Panc1 (cell line): ENCODE measurements at regions not wholly inside any gene's neighbourhood (a gene's known extent, or its start where the extent isn't known, plus 50 kb on each side); places are given as distances from the start of the nearest gene placed in this dataset.

Source experiments
- ATAC-seq: fragments of 200-7000 bp; cut with Tn5 transposase; 2 replicates; pipeline ENCODE4 v1.9.1; 2020; ENCODE audit warnings: mild to moderate bottlenecking, moderate library complexity
- BruUV-seq: library from RNA; stranded (reverse); fragments of 400-500 nt; replicated peaks from 2 replicates; lab custom pipeline; 2021; lab: Mats Ljungman, UMichigan
- CTCF ChIA-PET: fragments of 300-600 bp; sonication (Branson Sonifier 250); formaldehyde crosslinking; loops from one replicate; lab custom pipeline; 2022; ENCODE audit warnings: antibody characterized with exemption; lab: Charles Lee
- POLR2A ChIA-PET: fragments of 300-600 bp; sonication (Branson Sonifier 250); formaldehyde crosslinking; loops from one replicate; lab custom pipeline; 2022; ENCODE audit warnings: antibody characterized with exemption; lab: Charles Lee
- DNase-seq: peaks from one replicate; pipeline ENCODE4 v3.0.0-alpha.2; 2010; ENCODE audit warnings: low read depth, low spot score
- H3K27ac ChIP-seq: 2 replicates; pipeline ENCODE4 v1.5.1; 2011; ENCODE audit warnings: mild to moderate bottlenecking, low read length, inconsistent platforms
- H3K27me3 ChIP-seq: fragments of 200-500 bp; sonication (Bioruptor generic); 2 replicates; pipeline ENCODE4 v1.6.0; 2014; ENCODE audit warnings: low read length, inconsistent platforms; ENCODE audit not compliant: control insufficient read depth, insufficient read depth
- H3K36me3 ChIP-seq: fragments of 200-500 bp; sonication (Bioruptor generic); 2 replicates; pipeline ENCODE4 v1.5.1; 2014; ENCODE audit warnings: inconsistent platforms, mild to moderate bottlenecking, low read length, moderate library complexity; ENCODE audit not compliant: control insufficient read depth, insufficient read depth
- H3K4me1 ChIP-seq: 2 replicates; pipeline ENCODE4 v1.5.1; 2011; ENCODE audit warnings: inconsistent platforms, mild to moderate bottlenecking, low read length, moderate library complexity; ENCODE audit not compliant: control insufficient read depth, insufficient read depth
- H3K4me3 ChIP-seq, 2 experiments: 2 replicates each; pipeline ENCODE4 v1.5.1; 2011 to 2012; ENCODE audit warnings: low read depth in 2 of 2, low read length in 2 of 2, mild to moderate bottlenecking in 2 of 2, inconsistent platforms in 1 of 2, moderate library complexity in 1 of 2
- H3K9me3 ChIP-seq: fragments of 200-500 bp; sonication (Bioruptor generic); 2 replicates; pipeline ENCODE4 v1.5.1; 2014; ENCODE audit warnings: low read depth, mild to moderate bottlenecking, inconsistent platforms, low read length, moderate library complexity; ENCODE audit not compliant: control insufficient read depth, insufficient read depth
- CTCF ChIP-seq: fragments of 450-650 bp; IDR thresholded peaks from 2 replicates; pipeline ENCODE4 v1.5.1; 2017; ENCODE audit warnings: mild to moderate bottlenecking
- POLR2AphosphoS5 ChIP-seq: IDR thresholded peaks from 2 replicates; pipeline ENCODE4 v1.6.1; 2012; ENCODE audit warnings: mild to moderate bottlenecking, low read depth, low read length, moderate library complexity
- SIN3A ChIP-seq: IDR thresholded peaks from 2 replicates; pipeline ENCODE4 v1.6.1; 2012; ENCODE audit warnings: low read depth, mild to moderate bottlenecking, low read length, moderate library complexity, borderline replicate concordance; ENCODE audit not compliant: insufficient read depth
- TCF7L2 ChIP-seq: IDR thresholded peaks from 2 replicates; pipeline ENCODE4 v1.6.1; 2011; ENCODE audit warnings: mild to moderate bottlenecking, low read depth, low read length, inconsistent platforms
- in situ Hi-C: cut with HindIII; loops from 2 replicates; pipeline ENCODE4 v1.10.0; 2016; ENCODE audit warnings: low sequenced_read_pairs, low pct_unique_long_range_greater_than_20kb
- intact Hi-C: fragments of 100-400 bp; cut with micrococcal nuclease; formaldehyde crosslinking; loops from one replicate; pipeline ENCODE4 v1.10.0; 2022; ENCODE audit not compliant: unreplicated experiment
- TF ChIP-seq, protein P1 (sequence below), 2 experiments: IDR thresholded peaks; 2 replicates each; pipeline ENCODE4 v1.6.1; 2011 to 2012; ENCODE audit warnings: low read depth in 2 of 2, control low read depth in 1 of 2, low read length in 1 of 2, mild to moderate bottlenecking in 1 of 2, moderate library complexity in 1 of 2; ENCODE audit not compliant: insufficient read depth in 1 of 2

DNA sequence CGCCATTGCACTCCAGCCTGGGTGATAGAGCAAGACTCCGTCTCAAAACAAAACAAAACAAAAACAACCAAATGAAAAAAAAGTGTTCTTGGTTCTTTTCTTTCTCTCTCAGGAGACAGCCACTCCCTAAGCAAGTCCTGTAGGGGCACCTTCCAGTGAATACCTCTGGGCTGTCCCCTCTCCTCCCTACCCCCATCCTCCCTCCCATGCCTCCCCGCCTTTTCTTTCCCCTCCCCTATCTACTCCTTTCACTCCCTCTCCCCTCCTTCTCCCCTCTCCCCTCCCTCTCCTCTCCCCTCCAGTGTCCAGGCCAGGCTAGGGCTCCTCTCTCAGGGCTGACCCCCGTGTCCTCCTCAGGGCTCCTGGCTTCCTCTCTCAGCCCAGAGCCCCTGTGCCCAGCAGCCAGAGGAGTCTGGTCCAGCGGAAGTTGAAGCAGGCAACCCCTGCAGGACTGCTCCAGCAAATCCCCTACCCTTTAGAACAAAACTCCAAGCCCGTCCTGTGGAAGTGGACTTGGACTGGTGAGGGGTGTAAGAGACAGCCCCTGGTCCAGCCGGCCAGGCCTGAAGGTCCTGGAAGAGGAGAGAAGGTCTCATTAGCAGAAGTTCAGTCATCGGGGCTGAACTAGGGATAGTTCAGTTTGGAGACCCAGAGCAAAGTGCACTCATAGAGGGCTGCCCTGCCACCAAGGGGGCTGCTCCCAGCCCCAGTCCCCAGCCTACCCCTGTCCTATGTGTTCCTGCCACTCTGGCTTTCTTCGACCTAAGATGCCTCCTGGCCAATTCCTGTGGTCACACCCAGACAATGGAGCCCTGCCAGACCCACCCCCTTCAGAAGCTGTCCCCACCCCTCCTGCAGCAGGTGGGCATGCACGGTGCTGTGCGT lies 79.8 kb upstream of the IQSEC1 start:
- ChIA-PET POLR2A (no interaction called here), CTCF (no interaction called here)
- Histone ChIP-seq H3K27ac (no peak overlapping the region), H3K36me3 (no peaks in the 10 kb centered on the region), H3K4me1 (no peaks in the 10 kb centered on the region), H3K9me3 (no peaks in the 10 kb centered on the region), H3K4me3 (no peak overlapping the region), H3K27me3 (no peaks in the 10 kb centered on the region)
- no TSS peak for BruUV-seq
- in situ Hi-C loops: no loop called here
- no peak for DNase-seq
- TF ChIP-seq, protein P1, sequence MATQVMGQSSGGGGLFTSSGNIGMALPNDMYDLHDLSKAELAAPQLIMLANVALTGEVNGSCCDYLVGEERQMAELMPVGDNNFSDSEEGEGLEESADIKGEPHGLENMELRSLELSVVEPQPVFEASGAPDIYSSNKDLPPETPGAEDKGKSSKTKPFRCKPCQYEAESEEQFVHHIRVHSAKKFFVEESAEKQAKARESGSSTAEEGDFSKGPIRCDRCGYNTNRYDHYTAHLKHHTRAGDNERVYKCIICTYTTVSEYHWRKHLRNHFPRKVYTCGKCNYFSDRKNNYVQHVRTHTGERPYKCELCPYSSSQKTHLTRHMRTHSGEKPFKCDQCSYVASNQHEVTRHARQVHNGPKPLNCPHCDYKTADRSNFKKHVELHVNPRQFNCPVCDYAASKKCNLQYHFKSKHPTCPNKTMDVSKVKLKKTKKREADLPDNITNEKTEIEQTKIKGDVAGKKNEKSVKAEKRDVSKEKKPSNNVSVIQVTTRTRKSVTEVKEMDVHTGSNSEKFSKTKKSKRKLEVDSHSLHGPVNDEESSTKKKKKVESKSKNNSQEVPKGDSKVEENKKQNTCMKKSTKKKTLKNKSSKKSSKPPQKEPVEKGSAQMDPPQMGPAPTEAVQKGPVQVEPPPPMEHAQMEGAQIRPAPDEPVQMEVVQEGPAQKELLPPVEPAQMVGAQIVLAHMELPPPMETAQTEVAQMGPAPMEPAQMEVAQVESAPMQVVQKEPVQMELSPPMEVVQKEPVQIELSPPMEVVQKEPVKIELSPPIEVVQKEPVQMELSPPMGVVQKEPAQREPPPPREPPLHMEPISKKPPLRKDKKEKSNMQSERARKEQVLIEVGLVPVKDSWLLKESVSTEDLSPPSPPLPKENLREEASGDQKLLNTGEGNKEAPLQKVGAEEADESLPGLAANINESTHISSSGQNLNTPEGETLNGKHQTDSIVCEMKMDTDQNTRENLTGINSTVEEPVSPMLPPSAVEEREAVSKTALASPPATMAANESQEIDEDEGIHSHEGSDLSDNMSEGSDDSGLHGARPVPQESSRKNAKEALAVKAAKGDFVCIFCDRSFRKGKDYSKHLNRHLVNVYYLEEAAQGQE (IDR thresholded peaks at IDR 0.05; ENCODE audit: insufficient read depth in 1 of 2, low read depth in 2 of 2, low read length in 1 of 2): no peak
- intact Hi-C loops: no loop called here
- ATAC-seq: no peak

DNA sequence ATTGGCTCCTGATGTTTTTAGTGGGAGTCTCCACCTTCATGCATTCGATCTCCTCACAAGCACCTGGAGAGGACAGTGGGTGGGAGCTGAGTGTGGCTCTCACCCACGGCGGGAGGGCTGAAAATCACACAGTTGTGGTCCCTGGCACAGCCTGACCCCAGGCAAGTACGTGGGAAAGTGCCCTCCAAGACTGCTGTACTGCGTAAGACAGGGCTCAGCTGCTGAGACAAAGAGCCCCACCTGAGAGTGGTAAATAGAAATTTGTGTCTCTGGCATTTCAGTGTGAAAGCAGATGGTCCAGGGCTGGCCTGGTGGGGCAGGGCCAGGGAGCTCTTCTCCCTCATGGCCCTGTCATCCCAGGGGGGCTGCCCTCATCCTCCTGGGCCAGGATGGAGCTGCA lies 77.4 kb upstream of the IQSEC1 start:
- DNase-seq (no peak), ATAC-seq (no peak)
- Histone ChIP-seq H3K4me1 (no peaks in the 10 kb centered on the region), H3K27me3 (no peaks in the 10 kb centered on the region), H3K27ac (no peak overlapping the region), H3K4me3 (no peak overlapping the region), H3K36me3 (no peaks in the 10 kb centered on the region), H3K9me3 (no peaks in the 10 kb centered on the region)
- no TSS peak for BruUV-seq
- in situ Hi-C loops (no loop called here), intact Hi-C loops (no loop called here)
- CTCF ChIA-PET: no interaction called here
- TF ChIP-seq SIN3A (no peak), CTCF (no peak), POLR2AphosphoS5 (no peak), TCF7L2 (no peak)
- TF ChIP-seq, protein P1 (IDR thresholded peaks at IDR 0.05; ENCODE audit: insufficient read depth in 1 of 2, low read depth in 2 of 2, low read length in 1 of 2): no peak
- POLR2A ChIA-PET: no interaction called here
